H1 (cell line): ENCODE measurements at regions not wholly inside any gene's neighbourhood (a gene's known extent, or its start where the extent isn't known, plus 50 kb on each side); places are given as distances from the start of the nearest gene placed in this dataset.
"Not testable (repeated sequence)": the region's sequence is repeated elsewhere in the genome, so short reads cannot be mapped to it uniquely, and the experiment has no call there.

Experiments
- CTCF ChIA-PET: fragments of 300-600 bp; sonication (Branson Sonifier 250); formaldehyde crosslinking; loops from one replicate; lab custom pipeline; 2021; ENCODE audit not compliant: partially characterized antibody; lab: Charles Lee
- POLR2A ChIA-PET: fragments of 300-600 bp; sonication (Branson Sonifier 250); formaldehyde crosslinking; loops from one replicate; lab custom pipeline; 2021; ENCODE audit warnings: inconsistent platforms; ENCODE audit not compliant: partially characterized antibody; lab: Charles Lee
- DNase-seq, 2 experiments: peaks; one replicate each; pipeline versions ENCODE4 v3.0.0 to v3.0.0-alpha.2; 2010 to 2022; ENCODE audit warnings: low spot score in 2 of 2, low read depth in 1 of 2, mixed read lengths in 1 of 2
- FAIRE-seq: peaks from 2 replicates; lab custom pipeline; 2011; peaks lifted over from hg19 to GRCh38; lab: Jason Lieb, UNC
- H2AFZ ChIP-seq: 2 replicates; pipeline ENCODE4 v1.8.1; 2012; ENCODE audit warnings: low read length, inconsistent platforms
- H2AK5ac ChIP-seq: 2 replicates; pipeline ENCODE4 v1.6.1; 2013; ENCODE audit warnings: low read depth, low read length
- H2BK120ac ChIP-seq: replicated peaks from 2 replicates; pipeline ENCODE3; 2013; ENCODE audit warnings: low read depth, low read length, inconsistent platforms
- H2BK12ac ChIP-seq: 2 replicates; pipeline ENCODE4 v1.6.1; 2013; ENCODE audit warnings: low read depth, low read length
- H2BK15ac ChIP-seq: 2 replicates; pipeline ENCODE4 v1.6.1; 2013; ENCODE audit warnings: low read length
- H2BK20ac ChIP-seq: 2 replicates; pipeline ENCODE4 v1.6.1; 2013; ENCODE audit warnings: low read length
- H2BK5ac ChIP-seq: 2 replicates; pipeline ENCODE4 v1.6.1; 2013; ENCODE audit warnings: low read depth, low read length
- H3K14ac ChIP-seq: 2 replicates; pipeline ENCODE4 v1.6.1; 2013; ENCODE audit warnings: inconsistent platforms; ENCODE audit not compliant: insufficient read length
- H3K18ac ChIP-seq: 2 replicates; pipeline ENCODE4 v1.6.1; 2013; ENCODE audit warnings: low read length; ENCODE audit errors: extremely low read depth
- H3K23ac ChIP-seq: 2 replicates; pipeline ENCODE4 v1.6.1; 2013; ENCODE audit warnings: inconsistent platforms; ENCODE audit not compliant: insufficient read length
- H3K23me2 ChIP-seq: 2 replicates; pipeline ENCODE4 v1.6.1; 2013; ENCODE audit warnings: low read depth, low read length
- H3K27ac ChIP-seq: 2 replicates; pipeline ENCODE4 v1.6.1; 2011; ENCODE audit warnings: low read depth, low read length, inconsistent platforms
- H3K27me3 ChIP-seq, 4 experiments: replicated peaks in 1 of 4; 1 replicate in 1 of 4; 2 replicates in 3 of 4; pipeline versions ENCODE4 v1.6.1 to v1.8.1; 2011 to 2013; ENCODE audit warnings: low read length in 3 of 4, mild to moderate bottlenecking in 3 of 4, inconsistent platforms in 2 of 4, mixed read lengths in 2 of 4, moderate library complexity in 1 of 4; ENCODE audit not compliant: control insufficient read depth in 3 of 4, insufficient read depth in 3 of 4; ENCODE audit errors: extremely low read depth in 1 of 4
- H3K36me3 ChIP-seq, 4 experiments: 2 replicates each; pipeline versions ENCODE4 v1.6.1 to v1.8.1; 2011 to 2013; ENCODE audit warnings: mild to moderate bottlenecking in 4 of 4, low read length in 3 of 4, moderate library complexity in 2 of 4, control low read depth in 1 of 4, inconsistent platforms in 1 of 4; ENCODE audit not compliant: insufficient read depth in 4 of 4, control insufficient read depth in 2 of 4
- H3K4ac ChIP-seq: replicated peaks from 2 replicates; pipeline ENCODE3; 2013; ENCODE audit warnings: low read length, low read depth, mixed read lengths, inconsistent platforms; ENCODE audit not compliant: insufficient read length
- H3K4me1 ChIP-seq, 4 experiments: replicated peaks in 1 of 4; 1 replicate in 1 of 4; 2 replicates in 3 of 4; pipeline versions ENCODE4 v1.6.1 to v1.8.1; 2011 to 2013; ENCODE audit warnings: low read length in 3 of 4, inconsistent platforms in 2 of 4, mixed read lengths in 1 of 4; ENCODE audit not compliant: insufficient read depth in 4 of 4, control insufficient read depth in 3 of 4
- H3K4me2 ChIP-seq, 2 experiments: 2 replicates each; pipeline versions ENCODE4 v1.6.1 to v1.8.1; 2011 to 2013; ENCODE audit warnings: low read depth in 2 of 2, low read length in 2 of 2, control low read depth in 1 of 2, inconsistent platforms in 1 of 2, mild to moderate bottlenecking in 1 of 2; ENCODE audit not compliant: insufficient read depth in 1 of 2
- H3K4me3 ChIP-seq, 4 experiments: fragments of 200-600, 300-600 bp in 1 of 4; sonication (generic), shearing (Covaris generic), sonication (Bioruptor Twin) in 1 of 4; 2 replicates each; pipeline versions ENCODE4 v1.5.1 to v1.8.1; 2011 to 2016; ENCODE audit warnings: low read length in 4 of 4, low read depth in 3 of 4, control low read depth in 2 of 4, inconsistent platforms in 2 of 4, mild to moderate bottlenecking in 2 of 4, mixed read lengths in 1 of 4, moderate library complexity in 1 of 4; ENCODE audit not compliant: insufficient read depth in 2 of 4; ENCODE audit errors: extremely low read depth in 1 of 4
- H3K56ac ChIP-seq: replicated peaks from 2 replicates; pipeline ENCODE3; 2013; ENCODE audit warnings: low read depth, mild to moderate bottlenecking, mixed read lengths, low read length, inconsistent platforms; ENCODE audit not compliant: insufficient read length
- H3K79me1 ChIP-seq: 2 replicates; pipeline ENCODE4 v1.6.1; 2013; ENCODE audit warnings: low read depth, low read length, control low read depth
- H3K79me2 ChIP-seq, 2 experiments: 2 replicates each; pipeline versions ENCODE4 v1.6.1 to v1.8.1; 2012 to 2013; ENCODE audit warnings: low read length in 2 of 2, mild to moderate bottlenecking in 2 of 2, inconsistent platforms in 1 of 2; ENCODE audit not compliant: insufficient read depth in 2 of 2, control insufficient read depth in 1 of 2
- H3K9ac ChIP-seq, 4 experiments: replicated peaks in 1 of 4; 1 replicate in 1 of 4; 2 replicates in 3 of 4; pipeline versions ENCODE4 v1.6.1 to v1.8.1; 2011 to 2013; ENCODE audit warnings: low read depth in 3 of 4, low read length in 3 of 4, control low read depth in 2 of 4, mild to moderate bottlenecking in 2 of 4, moderate library complexity in 2 of 4, inconsistent platforms in 1 of 4; ENCODE audit errors: extremely low read depth in 1 of 4
- H3K9me3 ChIP-seq, 2 experiments: 2 replicates each; pipeline versions ENCODE4 v1.6.1 to v1.8.1; 2012 to 2013; ENCODE audit warnings: mild to moderate bottlenecking in 2 of 2, moderate library complexity in 2 of 2, control low read depth in 1 of 2, inconsistent platforms in 1 of 2, low read depth in 1 of 2, low read length in 1 of 2, mixed read lengths in 1 of 2; ENCODE audit not compliant: insufficient read depth in 2 of 2
- H4K20me1 ChIP-seq, 2 experiments: replicated peaks in 1 of 2; 2 replicates each; pipeline versions ENCODE3 to v1.8.1; 2011 to 2013; ENCODE audit warnings: inconsistent platforms in 2 of 2, low read length in 2 of 2, mild to moderate bottlenecking in 1 of 2; ENCODE audit not compliant: insufficient read depth in 2 of 2, control insufficient read depth in 1 of 2
- H4K5ac ChIP-seq: 2 replicates; pipeline ENCODE4 v1.6.1; 2013; ENCODE audit warnings: low read length, low read depth, mixed read lengths, inconsistent platforms; ENCODE audit not compliant: insufficient read length
- H4K8ac ChIP-seq: 2 replicates; pipeline ENCODE4 v1.8.0; 2013; ENCODE audit warnings: mild to moderate bottlenecking, moderate library complexity, low read length, inconsistent platforms; ENCODE audit not compliant: insufficient read depth; ENCODE audit errors: extremely low read depth
- H4K91ac ChIP-seq: replicated peaks from 2 replicates; pipeline ENCODE3; 2013; ENCODE audit warnings: low read length, mixed read lengths, inconsistent platforms; ENCODE audit not compliant: insufficient read length
- WGBS, 2 experiments: shearing (Covaris generic) in 1 of 2; methylation state at CpG; one replicate each; pipeline versions ENCODE4 v1.1.6 to v1.1.7; 2013 to 2015; ENCODE audit warnings: low lambda C conversion rate in 2 of 2, mixed read lengths in 2 of 2, inconsistent platforms in 1 of 2, low coverage in 1 of 2, missing lambda C conversion rate in 1 of 2; ENCODE audit not compliant: insufficient replicate concordance in 2 of 2, insufficient coverage in 1 of 2, insufficient read length in 1 of 2; ENCODE audit errors: extremely low coverage in 1 of 2, missing lambda C conversion rate in 1 of 2; 5-methylcytosine and 5-hydroxymethylcytosine counted together

GRCh38 chr10:29861231-29861630 is 198.2 kb downstream of the JCAD start:
- not testable (repeated sequence) for H2BK120ac ChIP-seq, FAIRE-seq

More at GRCh38 chr10:29861231-29861630, 198.2 kb downstream of the JCAD start:
- DNase-seq, H3K56ac ChIP-seq, H2BK12ac ChIP-seq, H3K4me2 ChIP-seq, H3K27ac ChIP-seq, H2BK20ac ChIP-seq, H3K9me3 ChIP-seq, H3K18ac ChIP-seq, H3K79me2 ChIP-seq, H4K8ac ChIP-seq, H2AFZ ChIP-seq, H3K23me2 ChIP-seq, H2BK5ac ChIP-seq, H3K14ac ChIP-seq, H3K79me1 ChIP-seq, H3K27me3 ChIP-seq, H4K20me1 ChIP-seq, H3K4ac ChIP-seq, POLR2A ChIA-PET, H4K91ac ChIP-seq, H2BK15ac ChIP-seq, H4K5ac ChIP-seq, H3K23ac ChIP-seq, H3K4me3 ChIP-seq, H2AK5ac ChIP-seq, H3K36me3 ChIP-seq, H3K4me1 ChIP-seq, H3K9ac ChIP-seq: not testable (repeated sequence)
- CTCF ChIA-PET = interaction anchor here (2.3 kb wide), 1 partner anchor 125 kb away, joined by 7 read pairs; no protein-coding TSS in a partner anchor
- 94% methylated on average over 5 of the region's 5 CpGs; no CpG with 5 or more reads in 1 of the 2 experiments for WGBS, 2 experiments
